ENCODE measurements at regions not wholly inside any gene's neighbourhood (a gene's known extent, or its start where the extent isn't known, plus 50 kb on each side); places are given as distances from the start of the nearest gene placed in this dataset.

DNA sequence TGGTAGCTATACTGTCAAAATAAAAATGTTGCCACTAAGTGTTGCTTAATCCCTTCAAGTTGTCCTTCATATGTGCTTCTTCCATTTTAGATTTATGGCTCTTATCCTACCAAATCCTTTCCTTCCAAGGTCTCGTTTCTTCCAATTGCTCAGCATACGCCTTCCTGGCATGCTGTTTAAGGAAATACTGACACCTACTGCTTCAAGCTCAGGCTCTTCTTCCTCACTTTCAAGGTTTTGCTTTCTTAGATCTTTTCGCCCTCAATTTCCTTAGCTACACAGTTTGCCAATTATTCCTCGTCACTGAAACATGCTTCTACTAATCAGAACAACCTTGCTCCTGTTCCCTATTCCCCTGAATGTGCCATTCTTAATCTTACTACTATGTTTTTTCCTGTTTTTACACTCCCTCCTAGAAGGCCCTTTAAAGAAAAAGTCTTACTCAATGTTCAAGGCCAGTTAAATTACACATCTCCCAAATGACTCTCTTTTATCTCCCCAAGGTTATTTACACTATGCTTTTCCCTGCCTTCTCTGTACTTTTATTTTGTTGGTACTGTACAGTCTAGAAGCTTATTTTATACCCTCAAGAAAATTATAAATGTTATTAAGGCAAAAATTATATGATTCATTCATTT lies 343.1 kb downstream of the MZT1 start:
- no peak overlapping the region for H3K27ac ChIP-seq (ENCODE audit: low read depth, low read length, poor library complexity, severe bottlenecking)
- H3K9me2 ChIP-seq (ENCODE audit: low read depth, low read length) = no peaks in the 10 kb centered on the region
- H3K9me3 ChIP-seq (ENCODE audit: low read length) = no peaks in the 10 kb centered on the region
- H3K9ac ChIP-seq (ENCODE audit: low read length) = no peak overlapping the region
- H3K79me2 ChIP-seq (ENCODE audit: insufficient read depth, low read length) = no peaks in the 10 kb centered on the region
- no peak overlapping the region for H3K4me2 ChIP-seq (ENCODE audit: low read length)
- no peaks in the 10 kb centered on the region for H3K36me3 ChIP-seq (ENCODE audit: insufficient read depth, low read length)
- no peak overlapping the region for H2AFZ ChIP-seq (ENCODE audit: low read length)
- H3F3A ChIP-seq (ENCODE audit: insufficient read depth, low read length) = no peaks in the 10 kb centered on the region
- no peak for TF ChIP-seq EZH2 (IDR thresholded peaks at IDR 0.05; ENCODE audit: borderline replicate concordance, low read length)
- no peak overlapping the region for H3K4me3 ChIP-seq (ENCODE audit: low read depth, low read length, poor library complexity, severe bottlenecking)
- no peaks in the 10 kb centered on the region for H3K27me3 ChIP-seq (ENCODE audit: insufficient read depth, low read length)
- H4K20me1 ChIP-seq (ENCODE audit: insufficient read depth, low read length) = no peaks in the 10 kb centered on the region
- H3K4me1 ChIP-seq (ENCODE audit: insufficient read depth, low read length, severe bottlenecking) = no peaks in the 10 kb centered on the region

DNA sequence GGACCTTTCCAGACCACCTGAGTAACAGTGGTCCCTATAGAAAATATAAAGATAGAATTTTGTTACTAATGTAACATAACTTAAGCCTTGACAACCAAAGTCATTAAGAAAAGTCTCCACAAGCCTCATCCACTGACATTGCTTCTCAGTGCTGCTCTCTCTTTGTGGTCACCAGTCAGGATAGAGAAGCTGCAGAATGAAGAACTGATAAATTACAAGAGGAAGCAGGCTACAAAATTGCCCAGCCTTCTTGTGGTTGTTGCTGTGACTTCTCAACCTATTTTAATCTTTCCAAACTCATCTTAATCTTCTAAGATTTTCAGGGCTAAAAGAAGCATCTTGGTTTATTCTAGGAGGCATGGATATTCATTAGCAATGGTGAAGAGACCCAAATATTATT lies 343.8 kb downstream of the MZT1 start:
- Histone ChIP-seq H3K27ac (ENCODE audit: low read depth, low read length, poor library complexity, severe bottlenecking) (no peak overlapping the region), H3F3A (ENCODE audit: insufficient read depth, low read length) (no peaks in the 10 kb centered on the region), H3K9me3 (ENCODE audit: low read length) (no peaks in the 10 kb centered on the region), H3K4me2 (ENCODE audit: low read length) (no peak overlapping the region), H3K79me2 (ENCODE audit: insufficient read depth, low read length) (no peaks in the 10 kb centered on the region), H3K4me3 (ENCODE audit: low read depth, low read length, poor library complexity, severe bottlenecking) (no peak overlapping the region), H3K9me2 (ENCODE audit: low read depth, low read length) (no peaks in the 10 kb centered on the region), H4K20me1 (ENCODE audit: insufficient read depth, low read length) (no peaks in the 10 kb centered on the region), H2AFZ (ENCODE audit: low read length) (no peak overlapping the region), H3K27me3 (ENCODE audit: insufficient read depth, low read length) (no peaks in the 10 kb centered on the region), H3K36me3 (ENCODE audit: insufficient read depth, low read length) (no peaks in the 10 kb centered on the region), H3K4me1 (ENCODE audit: insufficient read depth, low read length, severe bottlenecking) (no peaks in the 10 kb centered on the region), H3K9ac (ENCODE audit: low read length) (no peak overlapping the region)
- TF ChIP-seq EZH2 (IDR thresholded peaks at IDR 0.05; ENCODE audit: borderline replicate concordance, low read length) = no peak
- TF ChIP-seq, protein P1, sequence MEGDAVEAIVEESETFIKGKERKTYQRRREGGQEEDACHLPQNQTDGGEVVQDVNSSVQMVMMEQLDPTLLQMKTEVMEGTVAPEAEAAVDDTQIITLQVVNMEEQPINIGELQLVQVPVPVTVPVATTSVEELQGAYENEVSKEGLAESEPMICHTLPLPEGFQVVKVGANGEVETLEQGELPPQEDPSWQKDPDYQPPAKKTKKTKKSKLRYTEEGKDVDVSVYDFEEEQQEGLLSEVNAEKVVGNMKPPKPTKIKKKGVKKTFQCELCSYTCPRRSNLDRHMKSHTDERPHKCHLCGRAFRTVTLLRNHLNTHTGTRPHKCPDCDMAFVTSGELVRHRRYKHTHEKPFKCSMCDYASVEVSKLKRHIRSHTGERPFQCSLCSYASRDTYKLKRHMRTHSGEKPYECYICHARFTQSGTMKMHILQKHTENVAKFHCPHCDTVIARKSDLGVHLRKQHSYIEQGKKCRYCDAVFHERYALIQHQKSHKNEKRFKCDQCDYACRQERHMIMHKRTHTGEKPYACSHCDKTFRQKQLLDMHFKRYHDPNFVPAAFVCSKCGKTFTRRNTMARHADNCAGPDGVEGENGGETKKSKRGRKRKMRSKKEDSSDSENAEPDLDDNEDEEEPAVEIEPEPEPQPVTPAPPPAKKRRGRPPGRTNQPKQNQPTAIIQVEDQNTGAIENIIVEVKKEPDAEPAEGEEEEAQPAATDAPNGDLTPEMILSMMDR (IDR thresholded peaks at IDR 0.05; ENCODE audit: low read length) = no peak

DNA sequence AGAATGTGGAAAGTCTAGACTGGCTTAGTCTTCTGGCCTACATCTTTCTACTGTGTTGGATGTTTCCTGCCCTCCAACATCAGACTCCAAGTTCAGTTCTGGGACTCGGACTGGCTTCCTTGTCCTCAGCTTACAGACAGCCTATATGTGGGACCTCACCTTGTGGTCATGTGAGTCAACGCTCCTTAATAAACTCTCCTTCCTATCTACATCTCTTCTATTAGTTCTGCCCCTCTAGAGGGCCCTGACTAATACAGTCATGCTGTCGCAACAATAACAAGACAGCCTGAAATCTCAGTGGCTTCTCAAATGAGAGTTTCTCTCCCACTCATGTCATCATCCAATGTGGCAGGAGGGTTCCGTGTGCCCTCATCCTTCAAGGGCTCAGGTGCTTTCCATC lies 347.8 kb downstream of the MZT1 start:
- H3K9me3 ChIP-seq (ENCODE audit: low read length) = no peaks in the 10 kb centered on the region
- TF ChIP-seq, protein P1 (IDR thresholded peaks at IDR 0.05; ENCODE audit: low read length) = no peak
- no peak for TF ChIP-seq EZH2 (IDR thresholded peaks at IDR 0.05; ENCODE audit: borderline replicate concordance, low read length)
- H3K36me3 ChIP-seq (ENCODE audit: insufficient read depth, low read length) = no peaks in the 10 kb centered on the region
- no peaks in the 10 kb centered on the region for H3F3A ChIP-seq (ENCODE audit: insufficient read depth, low read length)
- H3K79me2 ChIP-seq (ENCODE audit: insufficient read depth, low read length) = no peaks in the 10 kb centered on the region
- H3K9me2 ChIP-seq (ENCODE audit: low read depth, low read length) = no peaks in the 10 kb centered on the region
- no peaks in the 10 kb centered on the region for H3K27me3 ChIP-seq (ENCODE audit: insufficient read depth, low read length)
- no peak overlapping the region for H3K9ac ChIP-seq (ENCODE audit: low read length)
- no peaks in the 10 kb centered on the region for H3K4me1 ChIP-seq (ENCODE audit: insufficient read depth, low read length, severe bottlenecking)
- no peak overlapping the region for H3K4me2 ChIP-seq (ENCODE audit: low read length)
- H3K27ac ChIP-seq (ENCODE audit: low read depth, low read length, poor library complexity, severe bottlenecking) = no peak overlapping the region
- H3K4me3 ChIP-seq (ENCODE audit: low read depth, low read length, poor library complexity, severe bottlenecking) = no peak overlapping the region
- no peaks in the 10 kb centered on the region for H4K20me1 ChIP-seq (ENCODE audit: insufficient read depth, low read length)
- H2AFZ ChIP-seq (ENCODE audit: low read length) = no peak overlapping the region

DNA sequence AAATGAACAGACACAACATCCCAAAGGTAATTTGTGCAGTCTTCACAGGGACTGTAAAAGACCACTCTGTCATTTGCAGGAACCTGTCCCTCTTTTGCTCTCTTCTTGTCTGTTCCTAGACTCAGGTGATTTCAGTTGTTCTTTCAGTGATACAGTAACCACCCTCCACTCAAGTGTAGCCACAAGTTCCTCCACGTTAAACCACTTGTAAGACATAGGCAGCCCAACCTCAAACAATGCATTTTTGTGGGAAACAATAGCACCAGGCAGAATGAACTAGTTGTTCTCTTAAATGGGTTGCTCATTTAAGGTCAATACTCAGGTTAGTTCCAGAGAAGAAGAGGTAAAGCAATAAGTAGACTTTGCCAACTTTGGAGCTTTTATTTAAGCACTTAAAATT lies 359.4 kb downstream of the MZT1 start:
- Histone ChIP-seq H3K4me1 (ENCODE audit: insufficient read depth, low read length, severe bottlenecking) (no peaks in the 10 kb centered on the region), H3K36me3 (ENCODE audit: insufficient read depth, low read length) (no peaks in the 10 kb centered on the region), H3K9me3 (ENCODE audit: low read length) (no peaks in the 10 kb centered on the region), H4K20me1 (ENCODE audit: insufficient read depth, low read length) (no peaks in the 10 kb centered on the region), H3K27ac (ENCODE audit: low read depth, low read length, poor library complexity, severe bottlenecking) (no peak overlapping the region), H3K27me3 (ENCODE audit: insufficient read depth, low read length) (no peaks in the 10 kb centered on the region), H3K4me2 (ENCODE audit: low read length) (no peak overlapping the region), H3K9ac (ENCODE audit: low read length) (no peak overlapping the region), H3K4me3 (ENCODE audit: low read depth, low read length, poor library complexity, severe bottlenecking) (no peak overlapping the region), H3K9me2 (ENCODE audit: low read depth, low read length) (no peaks in the 10 kb centered on the region), H2AFZ (ENCODE audit: low read length) (no peak overlapping the region), H3F3A (ENCODE audit: insufficient read depth, low read length) (no peaks in the 10 kb centered on the region), H3K79me2 (ENCODE audit: insufficient read depth, low read length) (no peaks in the 10 kb centered on the region)
- TF ChIP-seq, protein P1 (IDR thresholded peaks at IDR 0.05; ENCODE audit: low read length) = no peak
- TF ChIP-seq EZH2 (IDR thresholded peaks at IDR 0.05; ENCODE audit: borderline replicate concordance, low read length) = no peak

Data from OCI-LY1 (cell line).